ENCODE measurements at regions not wholly inside any gene's neighbourhood (a gene's known extent, or its start where the extent isn't known, plus 50 kb on each side); places are given as distances from the start of the nearest gene placed in this dataset.

DNA sequence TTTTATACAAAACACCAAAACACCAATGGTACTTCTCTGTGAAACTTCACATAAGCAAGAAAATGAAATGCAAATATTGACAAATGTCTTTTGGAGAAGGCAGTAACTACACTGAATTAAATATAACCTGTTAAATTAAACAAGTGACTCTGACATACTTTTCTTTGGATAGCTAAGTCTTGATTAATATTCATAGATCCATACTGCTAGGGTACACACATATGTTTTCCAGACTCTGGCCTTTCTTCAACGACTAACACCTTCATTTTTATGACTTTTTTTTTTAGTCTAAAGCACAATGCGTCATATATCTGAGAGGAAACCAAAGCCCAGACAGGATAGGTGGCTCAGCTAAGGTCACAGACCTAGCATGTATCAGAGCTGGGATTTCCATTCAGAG lies 263.7 kb downstream of the TENT4A start:
- Mint-ChIP-seq H3K9me3 (ENCODE audit: unreplicated experiment) (peaks cover 12% of the 10 kb centered on the region), H3K4me3 (ENCODE audit: unreplicated experiment) (no peak overlapping the region), H3K4me1 (ENCODE audit: unreplicated experiment) (no peaks in the 10 kb centered on the region), H3K36me3 (ENCODE audit: unreplicated experiment) (no peaks in the 10 kb centered on the region), H3K27me3 (ENCODE audit: unreplicated experiment) (no peaks in the 10 kb centered on the region), H3K27ac (ENCODE audit: unreplicated experiment) (no peak overlapping the region)
- DNase-seq (ENCODE audit: extremely low spot score, unreplicated experiment), result no peak
- TF ChIP-seq, protein P1, sequence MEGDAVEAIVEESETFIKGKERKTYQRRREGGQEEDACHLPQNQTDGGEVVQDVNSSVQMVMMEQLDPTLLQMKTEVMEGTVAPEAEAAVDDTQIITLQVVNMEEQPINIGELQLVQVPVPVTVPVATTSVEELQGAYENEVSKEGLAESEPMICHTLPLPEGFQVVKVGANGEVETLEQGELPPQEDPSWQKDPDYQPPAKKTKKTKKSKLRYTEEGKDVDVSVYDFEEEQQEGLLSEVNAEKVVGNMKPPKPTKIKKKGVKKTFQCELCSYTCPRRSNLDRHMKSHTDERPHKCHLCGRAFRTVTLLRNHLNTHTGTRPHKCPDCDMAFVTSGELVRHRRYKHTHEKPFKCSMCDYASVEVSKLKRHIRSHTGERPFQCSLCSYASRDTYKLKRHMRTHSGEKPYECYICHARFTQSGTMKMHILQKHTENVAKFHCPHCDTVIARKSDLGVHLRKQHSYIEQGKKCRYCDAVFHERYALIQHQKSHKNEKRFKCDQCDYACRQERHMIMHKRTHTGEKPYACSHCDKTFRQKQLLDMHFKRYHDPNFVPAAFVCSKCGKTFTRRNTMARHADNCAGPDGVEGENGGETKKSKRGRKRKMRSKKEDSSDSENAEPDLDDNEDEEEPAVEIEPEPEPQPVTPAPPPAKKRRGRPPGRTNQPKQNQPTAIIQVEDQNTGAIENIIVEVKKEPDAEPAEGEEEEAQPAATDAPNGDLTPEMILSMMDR (IDR thresholded peaks at IDR 0.05), result no peak

DNA sequence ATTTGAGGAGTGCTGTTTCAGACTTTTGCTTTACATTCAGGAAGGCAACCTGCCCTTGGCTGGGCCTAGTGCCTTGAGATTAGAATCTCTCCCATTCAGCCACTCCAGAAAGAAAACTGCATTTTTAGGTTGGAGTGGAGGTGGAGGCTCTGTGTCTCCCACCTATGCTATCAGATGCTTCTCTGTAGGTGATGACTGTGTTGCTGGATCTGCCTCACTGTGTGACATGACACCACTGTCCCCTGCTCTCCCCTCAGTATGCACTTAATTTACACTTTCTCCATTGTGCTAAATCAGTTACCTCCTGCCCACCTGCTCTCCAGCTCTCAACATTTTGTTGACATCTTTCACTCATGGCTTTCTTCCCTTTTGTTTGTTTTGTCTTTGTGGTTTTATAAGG lies 265.8 kb downstream of the TENT4A start:
- TF ChIP-seq, protein P1 (IDR thresholded peaks at IDR 0.05), result no peak
- Mint-ChIP-seq H3K36me3 (ENCODE audit: unreplicated experiment) (no peaks in the 10 kb centered on the region), H3K4me3 (ENCODE audit: unreplicated experiment) (no peak overlapping the region), H3K4me1 (ENCODE audit: unreplicated experiment) (no peaks in the 10 kb centered on the region), H3K27ac (ENCODE audit: unreplicated experiment) (no peak overlapping the region), H3K9me3 (ENCODE audit: unreplicated experiment) (peaks cover 4% of the 10 kb centered on the region), H3K27me3 (ENCODE audit: unreplicated experiment) (no peaks in the 10 kb centered on the region)
- DNase-seq (ENCODE audit: extremely low spot score, unreplicated experiment), result no peak

DNA sequence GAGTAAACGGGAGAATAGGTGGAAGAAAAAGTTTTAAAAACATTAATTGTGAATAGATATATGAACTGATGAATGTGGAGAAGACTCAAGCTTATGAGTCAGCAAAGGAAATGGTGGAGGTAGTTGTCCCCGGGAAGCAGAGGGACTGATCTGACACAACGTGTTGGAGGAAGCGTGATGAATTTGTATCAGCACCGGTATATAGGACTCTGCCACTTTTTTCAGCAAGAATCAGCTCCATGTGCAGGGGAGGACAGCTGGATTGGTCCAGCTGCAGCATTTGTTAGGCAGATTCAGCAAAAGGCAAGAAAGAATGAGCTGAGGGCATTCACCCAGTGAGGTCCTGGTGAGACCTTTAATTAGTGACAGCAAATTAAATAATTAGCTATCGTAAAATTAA lies 276.0 kb downstream of the TENT4A start:
- Mint-ChIP-seq H3K4me1 (ENCODE audit: unreplicated experiment) (no peaks in the 10 kb centered on the region), H3K27me3 (ENCODE audit: unreplicated experiment) (no peaks in the 10 kb centered on the region)
- TF ChIP-seq, protein P1 (IDR thresholded peaks at IDR 0.05), result no peak

DNA sequence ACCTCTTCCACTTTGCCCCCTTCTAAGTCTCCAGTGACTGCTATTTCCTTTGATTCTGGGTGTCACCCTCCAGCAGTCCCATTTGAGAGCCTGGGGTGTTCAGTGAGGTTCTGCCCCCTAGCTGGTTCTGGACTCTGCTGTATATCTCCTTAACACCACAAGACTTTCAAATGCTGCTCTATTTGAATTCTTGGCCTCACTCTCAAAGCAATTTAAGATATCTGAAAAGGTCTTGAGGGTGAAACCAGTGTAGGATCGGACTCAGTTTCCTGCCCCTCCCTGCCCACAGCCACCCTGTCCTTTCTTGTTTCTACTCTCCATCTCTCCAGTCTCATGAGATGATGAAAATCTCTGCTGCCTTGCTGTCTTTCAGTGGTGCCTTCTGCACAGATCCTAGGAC lies 280.9 kb downstream of the TENT4A start:
- Mint-ChIP-seq H3K4me3 (ENCODE audit: unreplicated experiment) (no peak overlapping the region), H3K9me3 (ENCODE audit: unreplicated experiment) (peaks cover 17% of the 10 kb centered on the region), H3K4me1 (ENCODE audit: unreplicated experiment) (no peaks in the 10 kb centered on the region), H3K27ac (ENCODE audit: unreplicated experiment) (no peak overlapping the region), H3K27me3 (ENCODE audit: unreplicated experiment) (no peaks in the 10 kb centered on the region), H3K36me3 (ENCODE audit: unreplicated experiment) (no peaks in the 10 kb centered on the region)
- no peak for DNase-seq (ENCODE audit: extremely low spot score, unreplicated experiment)
- TF ChIP-seq, protein P1 (IDR thresholded peaks at IDR 0.05), result no peak

More for the DNA sequence above, 276.0 kb downstream of the TENT4A start:
- no peak for DNase-seq (ENCODE audit: extremely low spot score, unreplicated experiment)
- Mint-ChIP-seq H3K9me3 (ENCODE audit: unreplicated experiment) (peaks cover 5% of the 10 kb centered on the region), H3K27ac (ENCODE audit: unreplicated experiment) (no peak overlapping the region), H3K36me3 (ENCODE audit: unreplicated experiment) (no peaks in the 10 kb centered on the region), H3K4me3 (ENCODE audit: unreplicated experiment) (no peak overlapping the region)

DNA sequence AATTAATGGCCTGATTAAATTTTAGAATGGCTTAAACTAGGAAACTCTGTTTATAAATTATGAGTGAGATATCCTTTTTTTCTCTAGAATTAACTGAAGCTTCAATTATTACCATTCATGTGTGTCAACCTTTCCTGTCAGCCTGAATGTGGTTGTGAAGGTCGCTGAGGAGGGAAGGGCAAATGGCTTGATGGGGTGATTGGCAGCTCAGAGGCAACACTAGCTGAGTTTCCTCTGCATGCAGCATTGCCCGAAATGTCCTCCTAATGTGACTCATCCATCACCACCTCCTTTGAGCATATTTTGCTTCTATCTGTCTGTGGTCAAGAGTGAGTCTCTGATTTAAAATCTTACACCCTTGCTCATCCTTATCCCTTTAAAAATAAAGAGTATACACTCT lies 281.9 kb downstream of the TENT4A start:
- TF ChIP-seq, protein P1 (IDR thresholded peaks at IDR 0.05), result no peak
- Mint-ChIP-seq H3K27ac (ENCODE audit: unreplicated experiment) (no peak overlapping the region), H3K4me1 (ENCODE audit: unreplicated experiment) (no peaks in the 10 kb centered on the region), H3K4me3 (ENCODE audit: unreplicated experiment) (no peak overlapping the region), H3K9me3 (ENCODE audit: unreplicated experiment) (peaks cover 23% of the 10 kb centered on the region), H3K27me3 (ENCODE audit: unreplicated experiment) (no peaks in the 10 kb centered on the region), H3K36me3 (ENCODE audit: unreplicated experiment) (no peaks in the 10 kb centered on the region)
- DNase-seq (ENCODE audit: extremely low spot score, unreplicated experiment), result no peak
